Immature natural killer cell (primary cell): ENCODE measurements at regions not wholly inside any gene's neighbourhood (a gene's known extent, or its start where the extent isn't known, plus 50 kb on each side); places are given as distances from the start of the nearest gene placed in this dataset.
"Not testable (repeated sequence)": the region's sequence is repeated elsewhere in the genome, so short reads cannot be mapped to it uniquely, and the experiment has no call there.

ENCODE experiments used
- DNase-seq, 3 donors: peaks; one replicate each; pipeline ENCODE4 v3.0.0; 2022; ENCODE audit warnings: mixed read lengths in 1 of 3
- H3K27ac Mint-ChIP-seq, 6 donors: one replicate each; pipeline ENCODE4 v1.8.0; 2020; ENCODE audit warnings: mixed read lengths in 6 of 6, mild to moderate bottlenecking in 5 of 6, inconsistent platforms in 4 of 6, moderate library complexity in 3 of 6
- H3K27me3 Mint-ChIP-seq, 3 donors: one replicate each; pipeline ENCODE4 v1.8.0; 2020 to 2021; ENCODE audit warnings: low read depth in 3 of 3, mild to moderate bottlenecking in 3 of 3, mixed read lengths in 3 of 3, moderate library complexity in 3 of 3, inconsistent platforms in 1 of 3
- H3K36me3 Mint-ChIP-seq, 3 donors: one replicate each; pipeline ENCODE4 v1.8.0; 2020; ENCODE audit warnings: mixed read lengths in 3 of 3, inconsistent platforms in 2 of 3, mild to moderate bottlenecking in 2 of 3
- H3K4me1 Mint-ChIP-seq, 2 donors: one replicate each; pipeline ENCODE4 v1.8.0; 2020; ENCODE audit warnings: inconsistent platforms in 2 of 2, mild to moderate bottlenecking in 2 of 2, mixed read lengths in 2 of 2, moderate library complexity in 1 of 2
- H3K4me3 Mint-ChIP-seq, 5 donors: one replicate each; pipeline ENCODE4 v1.8.0; 2020; ENCODE audit warnings: mild to moderate bottlenecking in 5 of 5, mixed read lengths in 5 of 5, inconsistent platforms in 3 of 5, moderate library complexity in 3 of 5
- H3K9me3 Mint-ChIP-seq, 6 donors: one replicate each; pipeline ENCODE4 v1.8.0; 2020; ENCODE audit warnings: mild to moderate bottlenecking in 6 of 6, mixed read lengths in 6 of 6, inconsistent platforms in 4 of 6, moderate library complexity in 3 of 6

DNA sequence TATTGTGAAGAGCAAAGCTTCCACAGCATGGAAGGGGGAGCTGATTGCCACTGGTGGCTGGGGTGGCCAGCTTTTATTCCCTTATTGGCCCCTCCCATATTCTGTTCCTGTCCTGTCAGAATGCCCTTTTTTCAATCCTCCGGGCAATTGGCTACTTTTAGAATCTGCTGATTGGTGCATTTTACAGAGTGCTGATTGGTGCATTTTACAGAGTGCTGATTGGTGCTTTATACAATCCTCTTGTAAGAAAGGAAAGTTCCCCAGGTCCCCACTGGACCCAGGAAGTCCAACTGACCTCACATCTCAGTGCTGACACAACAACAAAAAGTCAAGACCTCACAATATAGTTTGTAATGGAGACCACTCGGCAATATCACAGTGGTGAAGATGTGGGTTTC, 195.0 kb downstream of the SPATA31A6 start:
- H3K36me3 Mint-ChIP-seq, result no peaks in the 10 kb centered on the region
- H3K27ac Mint-ChIP-seq, result no peak overlapping the region
- no peaks in the 10 kb centered on the region for H3K27me3 Mint-ChIP-seq
- peaks cover 0 to 22% (median 8%) of the 10 kb centered on the region in 6 donors for H3K9me3 Mint-ChIP-seq
- DNase-seq, result no peak
- no peak overlapping the region for H3K4me3 Mint-ChIP-seq
- no peaks in the 10 kb centered on the region for H3K4me1 Mint-ChIP-seq

DNA sequence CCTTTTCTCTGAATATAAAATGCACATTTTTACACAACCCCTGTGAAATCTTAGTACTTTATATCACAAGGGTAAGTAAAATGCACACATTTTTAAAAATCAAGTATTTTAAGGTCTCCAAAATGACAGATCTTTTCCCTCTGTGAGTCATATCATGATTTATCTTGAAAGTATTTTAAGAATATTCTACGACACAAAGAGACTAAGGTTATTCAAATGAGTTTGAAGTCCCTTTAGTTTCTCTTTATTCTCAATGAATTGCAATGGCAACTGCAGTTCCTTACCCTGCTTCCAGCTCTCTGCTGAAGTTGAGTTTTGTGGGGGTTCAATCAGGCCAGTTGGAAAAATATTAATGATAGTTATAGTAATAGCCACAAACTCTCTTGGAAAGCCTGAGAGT, 196.1 kb downstream of the SPATA31A6 start:
- H3K4me3 Mint-ChIP-seq, H3K27ac Mint-ChIP-seq, DNase-seq, H3K36me3 Mint-ChIP-seq, H3K4me1 Mint-ChIP-seq, H3K27me3 Mint-ChIP-seq: not testable (repeated sequence)
- peaks cover 0 to 20% (median 9%) of the 10 kb centered on the region in 6 donors for H3K9me3 Mint-ChIP-seq

DNA sequence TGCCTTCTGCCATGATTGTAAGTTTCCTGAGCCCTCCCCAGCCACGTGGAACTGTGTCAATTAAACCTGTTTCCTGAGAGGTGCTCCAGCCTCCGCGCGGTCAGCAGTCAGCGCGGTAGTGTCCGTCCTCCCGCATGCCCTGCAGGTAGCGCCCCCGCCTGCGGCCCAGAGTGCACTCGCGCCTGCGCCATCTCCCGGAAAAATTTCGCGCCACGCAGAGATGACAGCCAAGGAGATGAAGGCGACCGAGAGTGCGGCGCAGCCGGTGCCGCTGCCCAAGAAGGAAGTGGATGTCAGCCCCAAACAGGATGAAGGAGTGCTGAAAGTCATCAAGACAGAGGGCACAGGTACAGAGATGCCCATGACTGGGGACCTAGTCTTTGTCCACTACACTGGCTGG, 201.1 kb downstream of the SPATA31A6 start:
- not testable (repeated sequence) for DNase-seq, H3K27me3 Mint-ChIP-seq, H3K27ac Mint-ChIP-seq, H3K36me3 Mint-ChIP-seq, H3K4me1 Mint-ChIP-seq, H3K4me3 Mint-ChIP-seq
- peaks cover 0 to 13% (median 3%) of the 10 kb centered on the region in 6 donors for H3K9me3 Mint-ChIP-seq

DNA sequence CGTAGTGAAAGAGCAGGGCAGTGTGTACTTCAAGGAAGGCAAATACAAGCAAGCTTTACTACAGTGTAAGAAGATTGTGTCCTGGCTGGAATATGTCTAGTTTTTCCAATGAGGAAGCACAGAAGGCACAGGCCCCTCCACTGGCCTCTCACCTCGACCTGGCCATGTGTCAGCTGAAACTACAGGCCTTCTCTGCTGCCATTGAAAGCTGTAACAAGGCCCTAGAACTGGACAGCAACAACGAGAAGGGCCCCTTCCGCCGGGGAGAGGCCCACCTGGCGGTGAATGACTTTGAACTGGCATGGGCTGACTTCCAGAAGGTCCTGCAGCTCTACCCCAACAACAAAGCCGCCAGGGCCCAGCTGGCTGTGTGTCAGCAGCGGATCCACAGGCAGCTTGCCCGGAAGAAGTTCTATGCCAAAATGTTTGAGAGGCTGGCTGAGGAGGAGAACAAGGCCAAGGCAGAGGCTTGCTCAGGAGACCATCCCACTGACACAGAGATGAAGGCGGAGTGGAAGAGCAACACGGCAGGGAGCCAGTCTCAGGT, 202.2 kb downstream of the SPATA31A6 start:
- H3K4me1 Mint-ChIP-seq, H3K36me3 Mint-ChIP-seq, H3K9me3 Mint-ChIP-seq, H3K27ac Mint-ChIP-seq, DNase-seq, H3K27me3 Mint-ChIP-seq, H3K4me3 Mint-ChIP-seq: not testable (repeated sequence)

DNA sequence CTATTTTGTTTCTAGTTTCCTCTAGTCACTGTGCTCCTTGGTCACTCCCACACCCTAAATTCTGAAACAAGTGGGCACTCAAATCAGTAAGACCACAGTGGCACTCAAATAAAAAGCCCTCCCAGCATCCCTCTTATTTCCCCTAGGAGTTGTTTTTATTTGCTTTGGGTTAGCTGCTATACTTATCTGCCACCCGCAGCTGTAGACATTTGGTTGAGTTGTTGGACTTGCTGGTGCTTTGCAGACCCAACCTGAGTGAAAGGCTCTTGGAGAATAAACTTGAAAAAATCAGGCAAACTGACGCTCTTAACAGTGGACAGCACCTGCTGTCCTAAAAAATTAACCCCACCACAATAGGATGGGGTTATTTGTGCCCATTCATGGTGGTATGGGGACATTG, 203.0 kb downstream of the SPATA31A6 start:
- Mint-ChIP-seq H3K27ac (no peak overlapping the region), H3K4me3 (no peak overlapping the region), H3K9me3 (peaks cover 0 to 9% (median 1%) of the 10 kb centered on the region in 6 donors), H3K36me3 (no peaks in the 10 kb centered on the region), H3K4me1 (no peaks in the 10 kb centered on the region), H3K27me3 (peaks cover 0 to 1% (median 0%) of the 10 kb centered on the region in 3 donors)
- no peak for DNase-seq

DNA sequence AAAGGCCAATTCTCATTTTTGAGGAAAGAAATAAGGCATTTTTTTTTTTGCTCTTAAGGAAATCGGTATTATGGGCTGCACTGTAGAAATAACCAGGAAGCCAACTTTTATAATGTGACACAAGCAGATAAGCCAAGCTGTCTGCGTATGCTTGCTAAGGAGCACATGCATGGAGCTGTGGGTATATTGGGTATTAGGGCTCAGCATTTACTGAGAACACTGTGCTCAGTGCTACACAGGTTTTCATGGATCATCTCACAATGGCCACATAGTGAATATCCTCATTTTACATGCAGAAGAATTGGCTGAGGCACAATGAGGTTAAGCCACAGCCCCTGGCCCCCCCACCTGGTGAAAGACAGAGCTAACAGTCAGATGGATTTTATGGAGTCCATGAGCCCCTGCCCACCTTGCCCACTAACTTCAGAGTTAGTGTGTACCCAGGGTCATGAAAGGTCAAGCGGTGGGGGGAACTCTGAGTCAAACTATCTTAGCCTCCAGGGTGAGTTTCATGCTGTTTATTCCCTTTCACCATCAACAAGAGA, 204.8 kb downstream of the SPATA31A6 start:
- Mint-ChIP-seq H3K9me3 (peaks cover 0 to 9% (median 1%) of the 10 kb centered on the region in 6 donors), H3K4me1 (no peaks in the 10 kb centered on the region), H3K27me3 (peaks cover 0 to 1% (median 0%) of the 10 kb centered on the region in 3 donors), H3K4me3 (no peak overlapping the region), H3K27ac (no peak overlapping the region), H3K36me3 (no peaks in the 10 kb centered on the region)
- DNase-seq, result no peak

DNA sequence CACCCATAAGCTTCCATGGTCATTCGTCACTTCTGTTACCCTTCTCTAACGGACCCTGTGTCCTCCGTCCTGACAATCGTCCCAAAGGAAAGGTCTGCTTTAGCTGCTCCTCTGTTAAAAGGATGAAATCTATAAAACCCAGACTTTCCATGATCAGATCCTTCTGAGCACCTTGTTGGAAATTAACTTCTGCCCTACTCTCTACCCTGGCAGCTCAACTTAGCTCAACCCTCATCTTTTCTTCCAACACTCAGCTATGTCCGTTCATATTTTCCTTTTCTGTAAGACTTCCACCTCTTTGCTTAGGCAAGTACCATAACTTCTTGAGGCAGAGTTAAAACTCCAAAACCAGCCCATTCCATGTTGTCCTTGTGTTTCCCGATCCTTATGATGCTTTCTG, 205.4 kb downstream of the SPATA31A6 start:
- H3K27ac Mint-ChIP-seq, result no peak overlapping the region
- H3K36me3 Mint-ChIP-seq, result no peaks in the 10 kb centered on the region
- no peak for DNase-seq
- peaks cover 0 to 1% (median 0%) of the 10 kb centered on the region in 3 donors for H3K27me3 Mint-ChIP-seq
- H3K4me1 Mint-ChIP-seq, result no peaks in the 10 kb centered on the region
- H3K9me3 Mint-ChIP-seq, result peaks cover 0 to 9% (median 1%) of the 10 kb centered on the region in 6 donors
- H3K4me3 Mint-ChIP-seq, result no peak overlapping the region

DNA sequence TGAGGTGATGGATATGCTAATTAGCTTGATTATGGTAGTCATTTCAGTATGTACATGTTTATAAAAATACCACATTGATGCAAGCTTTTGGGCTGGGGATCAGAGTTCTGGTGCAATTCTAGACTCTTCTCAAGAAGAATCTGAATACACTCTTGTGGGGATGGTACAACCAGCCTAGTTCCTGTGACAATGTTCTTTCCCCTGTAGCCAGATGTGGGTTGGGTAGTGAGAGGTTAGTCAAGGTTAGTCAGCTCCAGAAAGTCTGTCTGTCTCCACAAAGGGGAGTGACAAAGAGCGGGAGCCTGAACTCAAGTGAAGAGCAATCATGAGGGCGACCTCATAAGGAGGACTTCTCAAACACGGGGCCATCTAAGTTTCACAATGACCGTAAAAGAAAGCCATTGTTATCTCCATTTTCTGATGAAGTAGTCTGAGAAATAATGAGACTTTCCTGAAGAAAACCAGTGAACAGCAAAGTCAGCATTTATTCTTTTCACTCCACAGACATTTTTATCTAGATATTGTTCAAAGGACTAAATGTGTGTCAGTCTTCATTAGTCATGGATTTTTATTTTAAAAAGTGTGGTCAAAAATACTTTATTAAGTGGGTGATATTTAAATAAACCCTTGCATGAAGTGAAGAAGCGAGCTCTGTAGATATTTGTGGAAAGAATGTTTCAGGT, 209.5 kb downstream of the SPATA31A6 start:
- DNase-seq, H3K4me1 Mint-ChIP-seq, H3K9me3 Mint-ChIP-seq, H3K4me3 Mint-ChIP-seq, H3K36me3 Mint-ChIP-seq, H3K27ac Mint-ChIP-seq, H3K27me3 Mint-ChIP-seq: not testable (repeated sequence)

DNA sequence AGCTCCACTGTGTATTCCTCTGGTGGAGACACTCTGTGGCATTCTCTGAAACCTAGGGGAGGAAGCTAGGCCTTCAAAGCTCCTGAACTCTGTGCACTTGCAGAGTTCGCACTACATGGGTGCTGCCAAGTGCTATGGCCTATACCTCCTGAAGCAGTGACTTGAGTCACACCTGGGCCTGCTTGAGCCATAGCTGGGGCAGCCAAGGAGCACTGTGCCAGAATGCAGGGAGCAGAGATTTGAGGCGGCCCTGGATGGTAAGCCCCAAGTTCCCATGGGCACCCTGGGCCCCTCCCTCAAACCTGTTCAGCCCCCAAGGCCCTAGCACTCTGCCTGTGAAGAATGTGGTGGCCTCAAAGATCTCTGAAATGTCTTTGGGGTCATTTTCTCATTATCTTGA, 212.9 kb downstream of the SPATA31A6 start:
- no peak overlapping the region for H3K4me3 Mint-ChIP-seq
- H3K27me3 Mint-ChIP-seq, result peaks cover 0 to 3% (median 0%) of the 10 kb centered on the region in 3 donors
- H3K36me3 Mint-ChIP-seq, result no peaks in the 10 kb centered on the region
- H3K4me1 Mint-ChIP-seq, result no peaks in the 10 kb centered on the region
- H3K27ac Mint-ChIP-seq, result no peak overlapping the region
- H3K9me3 Mint-ChIP-seq, result peaks cover 0 to 5% (median 0%) of the 10 kb centered on the region in 6 donors
- no peak for DNase-seq

DNA sequence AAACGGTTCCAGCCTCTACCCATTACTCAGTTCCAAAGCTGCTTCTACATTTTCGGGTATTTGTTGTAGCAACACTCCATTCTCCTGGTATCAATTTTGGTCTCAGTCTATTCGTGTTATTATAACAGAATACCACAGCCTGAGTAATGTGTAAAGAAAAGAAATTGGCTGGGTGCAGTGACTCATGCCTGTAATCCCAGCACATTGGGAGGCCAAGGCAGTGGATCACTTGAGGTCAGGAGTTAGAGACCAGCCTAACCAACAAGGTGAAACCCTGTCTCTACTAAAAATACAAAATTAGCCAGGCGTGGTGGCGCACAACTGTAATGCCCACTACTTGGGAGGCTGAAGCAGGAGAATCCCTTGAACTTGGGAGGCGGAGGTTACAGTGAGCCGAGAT, 213.9 kb downstream of the SPATA31A6 start:
- H3K4me3 Mint-ChIP-seq, H3K27ac Mint-ChIP-seq, H3K36me3 Mint-ChIP-seq, H3K27me3 Mint-ChIP-seq, DNase-seq, H3K9me3 Mint-ChIP-seq, H3K4me1 Mint-ChIP-seq: not testable (repeated sequence)

DNA sequence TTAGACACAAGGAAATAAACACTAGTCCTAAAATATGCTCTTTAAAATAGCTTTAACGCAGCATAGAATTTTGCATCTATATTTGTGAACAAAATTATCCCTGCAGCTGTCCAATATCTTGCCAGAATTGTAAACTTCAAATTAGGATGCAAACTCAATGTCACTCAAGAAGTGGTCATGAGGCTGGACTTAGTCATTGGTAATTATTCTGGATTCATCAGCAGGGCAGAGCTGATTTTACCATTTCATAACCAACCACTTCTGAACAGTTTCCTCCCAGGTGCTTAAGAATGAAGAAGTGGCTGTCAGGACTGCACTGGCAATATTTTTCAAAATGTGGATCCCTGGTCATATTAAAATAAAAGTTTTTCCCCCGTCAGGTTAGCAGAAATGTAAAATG, 219.5 kb downstream of the SPATA31A6 start:
- H3K4me3 Mint-ChIP-seq, H3K27me3 Mint-ChIP-seq, H3K36me3 Mint-ChIP-seq, H3K27ac Mint-ChIP-seq, DNase-seq, H3K4me1 Mint-ChIP-seq, H3K9me3 Mint-ChIP-seq: not testable (repeated sequence)

DNA sequence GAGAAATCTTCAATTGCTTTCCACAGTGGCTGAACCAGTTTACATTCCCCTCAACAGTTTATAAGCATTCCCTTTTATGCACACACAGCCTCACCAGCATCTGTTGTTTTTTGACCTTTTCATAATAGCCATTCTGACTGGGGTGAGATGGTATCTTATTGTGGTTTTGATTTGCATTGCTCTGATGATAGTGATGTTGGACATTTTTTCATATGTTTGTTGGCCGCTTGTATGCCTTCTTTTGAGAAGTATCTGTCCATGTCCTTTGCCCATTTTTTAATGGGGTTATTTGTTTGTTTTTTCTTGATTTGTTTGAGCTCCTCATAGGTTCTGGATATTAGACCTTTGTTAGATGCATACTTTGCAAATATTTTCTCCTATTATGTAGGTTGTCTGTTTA, 226.1 kb downstream of the SPATA31A6 start:
- H3K27me3 Mint-ChIP-seq, H3K36me3 Mint-ChIP-seq, H3K9me3 Mint-ChIP-seq, DNase-seq, H3K27ac Mint-ChIP-seq, H3K4me1 Mint-ChIP-seq, H3K4me3 Mint-ChIP-seq: not testable (repeated sequence)

DNA sequence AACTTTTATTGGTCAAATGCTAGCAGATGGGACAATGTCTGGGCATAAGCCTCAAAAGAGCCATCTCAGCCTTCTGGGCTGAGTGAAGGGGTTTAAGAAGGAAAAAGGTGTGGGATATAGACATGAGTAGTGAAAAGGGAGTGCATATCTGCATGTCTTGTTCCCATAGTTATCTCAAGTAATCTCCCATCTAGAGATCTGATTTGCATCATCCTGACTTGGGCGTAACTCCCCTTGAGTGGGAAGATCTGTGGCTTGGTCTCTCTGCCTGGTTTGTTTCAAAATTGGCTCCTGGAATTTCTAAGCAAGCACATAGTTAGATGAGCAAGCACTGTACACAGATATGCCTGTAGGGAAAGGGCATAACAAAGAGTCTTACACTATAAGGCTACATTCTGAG, 228.9 kb downstream of the SPATA31A6 start:
- H3K27me3 Mint-ChIP-seq, H3K27ac Mint-ChIP-seq, H3K9me3 Mint-ChIP-seq, H3K36me3 Mint-ChIP-seq, H3K4me3 Mint-ChIP-seq, DNase-seq, H3K4me1 Mint-ChIP-seq: not testable (repeated sequence)

DNA sequence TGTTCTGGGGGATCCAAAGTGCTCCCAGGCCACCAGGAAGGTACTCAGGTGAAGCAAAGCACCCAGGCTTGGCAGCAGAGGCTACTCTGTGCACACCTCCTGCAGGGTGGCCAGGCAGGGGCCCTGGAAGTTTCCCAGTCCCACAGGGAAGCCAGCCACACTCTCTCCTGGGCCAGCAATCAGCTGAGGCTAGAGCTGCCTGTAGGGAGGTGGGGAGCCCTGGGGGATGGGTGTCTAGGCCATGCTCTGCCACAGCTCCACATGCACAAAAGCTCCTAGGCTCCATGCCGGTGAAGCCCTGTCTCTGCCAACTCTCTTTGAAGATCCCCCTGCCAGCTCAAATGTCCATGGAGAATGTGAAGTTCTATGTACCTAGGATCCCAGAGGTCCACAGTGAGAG, 231.4 kb downstream of the SPATA31A6 start:
- not testable (repeated sequence) for H3K27ac Mint-ChIP-seq, H3K4me3 Mint-ChIP-seq, DNase-seq, H3K27me3 Mint-ChIP-seq, H3K36me3 Mint-ChIP-seq, H3K4me1 Mint-ChIP-seq, H3K9me3 Mint-ChIP-seq

DNA sequence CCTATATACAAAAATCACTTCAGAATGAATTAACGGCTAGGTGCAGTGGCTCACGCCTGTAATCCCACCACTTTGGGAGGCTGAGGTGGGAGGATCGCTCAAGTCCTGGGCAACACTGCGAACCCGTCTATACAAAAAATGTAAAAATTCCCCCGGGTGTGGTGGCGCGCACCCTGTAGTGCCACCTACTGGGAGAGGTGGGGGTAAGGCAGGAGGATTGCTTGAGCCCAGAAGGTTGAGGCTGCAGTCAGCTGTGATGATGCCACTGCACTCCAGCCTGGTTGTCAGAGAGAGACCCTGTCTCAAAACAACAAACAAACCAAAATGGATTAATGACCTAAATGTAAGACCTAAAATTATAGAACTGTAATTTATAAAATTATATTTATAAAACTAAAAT, 236.2 kb downstream of the SPATA31A6 start:
- not testable (repeated sequence) for H3K27me3 Mint-ChIP-seq, H3K4me1 Mint-ChIP-seq, H3K9me3 Mint-ChIP-seq, DNase-seq, H3K27ac Mint-ChIP-seq, H3K36me3 Mint-ChIP-seq, H3K4me3 Mint-ChIP-seq
